ENCODE measurements at regions not wholly inside any gene's neighbourhood (a gene's known extent, or its start where the extent isn't known, plus 50 kb on each side); places are given as distances from the start of the nearest gene placed in this dataset.

DNA sequence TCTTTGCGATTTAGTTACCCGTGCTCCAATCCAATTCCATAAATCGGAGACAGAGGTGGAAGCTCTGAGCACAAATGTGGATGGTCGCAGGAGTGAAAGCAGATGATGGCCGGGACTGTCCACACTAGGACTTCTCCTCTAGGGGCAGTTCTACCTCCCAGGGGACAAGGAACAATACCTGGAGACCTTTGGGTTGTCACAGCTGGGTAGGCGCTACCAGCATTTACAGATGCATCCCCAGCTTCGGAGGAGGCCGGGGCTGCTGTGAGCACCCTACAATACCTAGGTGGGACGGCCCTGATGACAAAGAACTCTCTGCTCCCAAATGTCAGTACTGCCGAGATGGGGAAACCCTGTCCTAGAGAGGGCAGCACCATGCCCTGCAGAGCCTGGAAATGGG, 195.9 kb upstream of the CDH4 start:
- H3K4me3 ChIP-seq (ENCODE audit: low read depth, low read length), result no peak overlapping the region
- FAIRE-seq (no peak), DNase-seq (ENCODE audit: low read depth) (no peak)
- H3K36me3 ChIP-seq (ENCODE audit: control insufficient read depth, insufficient read depth, low read length), result no peaks in the 10 kb centered on the region
- no peak for TF ChIP-seq CTCF (IDR thresholded peaks at IDR 0.05; ENCODE audit: insufficient read depth, low read length, severe bottlenecking)
- no peaks in the 10 kb centered on the region for H3K27me3 ChIP-seq (ENCODE audit: control insufficient read depth, insufficient read depth, low read length)

DNA sequence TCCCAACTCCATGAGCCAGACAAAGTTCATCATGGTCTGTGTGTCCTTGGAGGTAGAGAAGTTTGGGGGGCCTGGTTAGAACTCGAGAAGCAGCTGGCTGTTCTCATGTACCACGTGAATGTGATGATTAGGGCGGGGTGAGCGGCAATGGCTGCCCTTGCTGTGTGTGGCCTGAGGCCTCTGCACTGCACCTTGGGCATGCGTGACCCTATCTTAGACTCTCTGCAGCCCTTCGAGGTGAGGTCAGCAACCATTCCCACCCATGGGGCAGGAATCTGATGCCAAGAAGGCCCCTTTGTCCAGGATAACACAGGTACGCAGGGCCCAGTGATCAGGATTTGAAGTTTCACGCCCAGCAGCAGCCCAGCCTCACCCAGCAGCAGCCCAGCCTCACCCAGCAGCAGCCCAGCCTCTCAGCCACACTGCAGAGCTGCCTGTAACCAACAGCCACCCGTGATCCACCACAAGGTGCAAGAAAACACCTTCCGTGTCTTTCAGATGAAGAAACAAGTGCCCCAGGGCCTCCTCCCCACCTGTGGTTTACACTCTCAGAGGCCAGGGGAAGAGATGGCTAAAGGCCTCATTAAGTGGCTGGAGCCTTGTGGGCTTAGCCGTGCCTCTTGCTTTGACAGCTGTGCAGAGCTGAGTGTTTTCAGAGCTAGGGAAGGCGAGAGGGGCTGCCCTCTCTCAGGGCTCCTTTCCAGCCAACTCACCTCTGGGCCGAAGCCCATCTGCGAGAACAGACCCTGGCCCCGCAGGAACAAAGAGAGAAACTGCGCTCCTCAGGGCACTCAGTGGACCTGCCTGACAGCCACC, 195.2 kb upstream of the CDH4 start:
- DNase-seq (ENCODE audit: low read depth) (no peak), FAIRE-seq (no peak)
- Histone ChIP-seq H3K36me3 (ENCODE audit: control insufficient read depth, insufficient read depth, low read length) (no peaks in the 10 kb centered on the region), H3K27me3 (ENCODE audit: control insufficient read depth, insufficient read depth, low read length) (no peaks in the 10 kb centered on the region), H3K4me3 (ENCODE audit: low read depth, low read length) (no peak overlapping the region)
- no peak for TF ChIP-seq CTCF (IDR thresholded peaks at IDR 0.05; ENCODE audit: insufficient read depth, low read length, severe bottlenecking)

GRCh38 chr20:61057443-61058121, 194.5 kb upstream of the CDH4 start:
- DNase-seq (ENCODE audit: low read depth), result no peak
- Histone ChIP-seq H3K27me3 (ENCODE audit: control insufficient read depth, insufficient read depth, low read length) (no peaks in the 10 kb centered on the region), H3K4me3 (ENCODE audit: low read depth, low read length) (no peak overlapping the region), H3K36me3 (ENCODE audit: control insufficient read depth, insufficient read depth, low read length) (no peaks in the 10 kb centered on the region)
- no peak for FAIRE-seq
- no peak for TF ChIP-seq CTCF (IDR thresholded peaks at IDR 0.05; ENCODE audit: insufficient read depth, low read length, severe bottlenecking)

- FAIRE-seq (no peak), DNase-seq (ENCODE audit: low read depth) (no peak)
- Histone ChIP-seq H3K27me3 (ENCODE audit: control insufficient read depth, insufficient read depth, low read length) (no peaks in the 10 kb centered on the region), H3K4me3 (ENCODE audit: low read depth, low read length) (no peak overlapping the region), H3K36me3 (ENCODE audit: control insufficient read depth, insufficient read depth, low read length) (no peaks in the 10 kb centered on the region)
- TF ChIP-seq CTCF (IDR thresholded peaks at IDR 0.05; ENCODE audit: insufficient read depth, low read length, severe bottlenecking), result no peak
These were observed 190.1 kb upstream of the CDH4 start for GRCh38 chr20:61061981-61062380.

- H3K27me3 ChIP-seq (ENCODE audit: control insufficient read depth, insufficient read depth, low read length), result no peaks in the 10 kb centered on the region
- FAIRE-seq, result no peak
- no peak for DNase-seq (ENCODE audit: low read depth)
- no peaks in the 10 kb centered on the region for H3K36me3 ChIP-seq (ENCODE audit: control insufficient read depth, insufficient read depth, low read length)
- no peak overlapping the region for H3K4me3 ChIP-seq (ENCODE audit: low read depth, low read length)
- no peak for TF ChIP-seq CTCF (IDR thresholded peaks at IDR 0.05; ENCODE audit: insufficient read depth, low read length, severe bottlenecking)
These were observed 186.2 kb upstream of the CDH4 start for GRCh38 chr20:61065853-61066252.
